Fibroblast of villous mesenchyme (primary cell): ENCODE measurements at regions not wholly inside any gene's neighbourhood (a gene's known extent, or its start where the extent isn't known, plus 50 kb on each side); places are given as distances from the start of the nearest gene placed in this dataset.

Source experiments
- DNase-seq: peaks from one replicate; pipeline ENCODE4 v3.0.0-alpha.2; 2010; ENCODE audit warnings: low read depth
- H3K4me3 ChIP-seq: 2 replicates; pipeline ENCODE4 v1.5.1; 2011; ENCODE audit warnings: low read depth, mild to moderate bottlenecking, low read length
- TF ChIP-seq, protein P1 (sequence below): IDR thresholded peaks from 2 replicates; pipeline ENCODE4 v1.5.1; 2012; ENCODE audit warnings: low read depth, mild to moderate bottlenecking, low read length; ENCODE audit not compliant: insufficient read depth

DNA sequence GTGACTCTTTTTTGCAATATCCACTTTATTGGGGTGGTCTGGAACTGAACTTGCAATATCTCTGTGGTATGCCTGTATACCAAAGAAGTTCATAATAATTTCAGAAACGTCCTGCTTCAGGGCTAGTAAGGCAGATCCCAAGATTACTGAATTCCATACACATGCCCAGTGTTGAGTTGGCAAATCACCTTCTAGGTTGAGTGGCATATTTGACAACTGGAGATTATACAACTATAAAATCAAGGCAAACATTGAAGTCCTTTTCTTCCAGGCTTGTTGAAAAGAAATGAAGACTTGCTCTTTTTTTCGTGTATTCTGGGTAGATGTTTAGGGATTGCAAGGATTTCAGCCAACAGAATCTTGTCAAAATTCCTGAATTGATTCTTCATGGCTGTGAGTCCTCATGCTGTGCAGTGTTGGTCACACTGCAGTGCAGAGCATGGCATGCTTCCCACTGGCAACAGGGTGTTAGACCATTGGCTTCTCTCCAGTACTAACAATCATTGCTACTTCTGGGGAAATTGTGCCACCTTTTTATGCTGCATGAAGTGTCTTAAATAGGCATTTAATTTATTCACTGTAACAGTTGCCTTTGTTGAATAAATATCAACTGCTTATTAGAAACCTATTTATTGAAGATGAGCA is 367.1 kb upstream of the ADGRL4 start:
- H3K4me3 ChIP-seq, result no peak overlapping the region
- TF ChIP-seq, protein P1, sequence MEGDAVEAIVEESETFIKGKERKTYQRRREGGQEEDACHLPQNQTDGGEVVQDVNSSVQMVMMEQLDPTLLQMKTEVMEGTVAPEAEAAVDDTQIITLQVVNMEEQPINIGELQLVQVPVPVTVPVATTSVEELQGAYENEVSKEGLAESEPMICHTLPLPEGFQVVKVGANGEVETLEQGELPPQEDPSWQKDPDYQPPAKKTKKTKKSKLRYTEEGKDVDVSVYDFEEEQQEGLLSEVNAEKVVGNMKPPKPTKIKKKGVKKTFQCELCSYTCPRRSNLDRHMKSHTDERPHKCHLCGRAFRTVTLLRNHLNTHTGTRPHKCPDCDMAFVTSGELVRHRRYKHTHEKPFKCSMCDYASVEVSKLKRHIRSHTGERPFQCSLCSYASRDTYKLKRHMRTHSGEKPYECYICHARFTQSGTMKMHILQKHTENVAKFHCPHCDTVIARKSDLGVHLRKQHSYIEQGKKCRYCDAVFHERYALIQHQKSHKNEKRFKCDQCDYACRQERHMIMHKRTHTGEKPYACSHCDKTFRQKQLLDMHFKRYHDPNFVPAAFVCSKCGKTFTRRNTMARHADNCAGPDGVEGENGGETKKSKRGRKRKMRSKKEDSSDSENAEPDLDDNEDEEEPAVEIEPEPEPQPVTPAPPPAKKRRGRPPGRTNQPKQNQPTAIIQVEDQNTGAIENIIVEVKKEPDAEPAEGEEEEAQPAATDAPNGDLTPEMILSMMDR, result no peak
- DNase-seq, result no peak

DNA sequence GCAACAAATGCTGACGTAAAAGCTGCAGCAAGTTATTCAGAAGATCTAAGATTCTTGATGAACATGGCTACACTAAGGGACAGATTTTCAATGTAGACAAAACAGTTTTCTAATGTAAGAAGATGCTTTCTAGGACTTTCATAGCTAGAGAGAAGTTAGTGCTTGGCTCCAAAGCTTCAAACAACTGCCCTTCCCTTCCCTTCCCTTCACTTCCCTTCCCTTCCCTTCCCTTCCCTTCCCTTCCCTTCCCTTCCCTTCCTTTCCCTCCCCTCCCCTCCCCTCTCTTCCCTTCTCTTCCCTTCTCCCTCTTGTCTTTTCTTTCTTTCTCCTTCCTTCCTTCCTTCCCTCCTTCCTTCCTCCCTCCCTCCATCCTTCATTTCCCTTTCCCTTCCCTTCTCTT is 365.3 kb upstream of the ADGRL4 start:
- no peak for DNase-seq
- H3K4me3 ChIP-seq, result no peak overlapping the region
- TF ChIP-seq, protein P1, result no peak

DNA sequence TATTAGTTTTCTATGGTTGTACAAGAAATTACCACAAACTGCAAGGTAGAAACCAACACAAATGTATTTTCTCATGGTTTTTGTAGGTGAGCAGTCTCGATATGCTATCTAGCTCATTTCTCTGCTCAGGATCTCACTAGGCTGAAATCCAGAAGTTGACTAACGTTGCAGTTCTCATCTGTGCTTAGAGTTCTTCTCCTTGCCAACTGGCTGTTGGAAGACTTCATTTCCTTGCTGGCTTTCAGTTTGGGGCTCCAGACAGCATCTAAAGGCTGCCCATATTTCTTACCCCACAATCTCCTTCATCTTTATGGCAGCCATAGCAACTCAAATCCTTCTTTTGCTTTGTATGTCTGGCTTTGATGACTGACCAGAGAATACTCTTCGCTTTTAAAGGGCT is 362.6 kb upstream of the ADGRL4 start:
- no peak overlapping the region for H3K4me3 ChIP-seq
- DNase-seq, result no peak
- TF ChIP-seq, protein P1, result no peak

DNA sequence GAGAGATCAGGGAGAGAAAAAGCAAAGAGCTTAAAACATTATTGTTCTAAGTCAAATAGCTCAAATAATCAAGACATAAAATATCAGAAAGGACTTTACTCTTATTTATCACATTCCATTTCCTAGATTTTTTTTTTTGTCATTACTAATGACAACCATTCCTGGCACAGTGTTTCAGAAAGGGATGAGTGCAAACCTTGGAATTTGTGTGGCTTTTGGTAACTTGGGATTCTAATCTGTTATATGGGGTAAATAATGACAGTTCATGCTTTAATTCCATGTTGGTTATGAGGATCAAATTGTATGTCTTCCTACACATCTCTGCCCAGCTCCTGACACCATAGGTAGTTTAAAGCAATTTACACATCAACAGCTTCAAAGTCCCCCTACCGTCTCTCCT is 358.4 kb upstream of the ADGRL4 start:
- no peak overlapping the region for H3K4me3 ChIP-seq
- no peak for DNase-seq
- TF ChIP-seq, protein P1, result no peak

DNA sequence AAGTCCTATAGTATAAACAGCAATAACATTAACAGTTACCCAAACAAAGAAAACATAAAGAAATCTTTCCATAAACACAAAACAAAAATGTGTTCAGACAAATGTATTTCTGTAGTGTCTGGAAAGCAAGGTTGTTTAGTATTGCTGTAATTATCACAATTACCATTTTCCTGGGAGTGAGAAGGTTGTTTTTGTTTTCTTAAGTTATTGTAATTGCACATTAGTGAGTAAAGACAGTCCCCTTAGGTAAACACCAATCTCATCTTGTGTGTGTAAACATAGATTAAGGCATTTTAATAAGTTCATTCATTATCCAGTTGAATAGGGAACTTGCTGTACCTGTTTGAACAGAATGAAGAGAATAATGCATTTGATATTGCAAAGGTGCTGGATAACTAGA is 356.9 kb upstream of the ADGRL4 start:
- TF ChIP-seq, protein P1, result no peak
- no peak overlapping the region for H3K4me3 ChIP-seq
- no peak for DNase-seq

DNA sequence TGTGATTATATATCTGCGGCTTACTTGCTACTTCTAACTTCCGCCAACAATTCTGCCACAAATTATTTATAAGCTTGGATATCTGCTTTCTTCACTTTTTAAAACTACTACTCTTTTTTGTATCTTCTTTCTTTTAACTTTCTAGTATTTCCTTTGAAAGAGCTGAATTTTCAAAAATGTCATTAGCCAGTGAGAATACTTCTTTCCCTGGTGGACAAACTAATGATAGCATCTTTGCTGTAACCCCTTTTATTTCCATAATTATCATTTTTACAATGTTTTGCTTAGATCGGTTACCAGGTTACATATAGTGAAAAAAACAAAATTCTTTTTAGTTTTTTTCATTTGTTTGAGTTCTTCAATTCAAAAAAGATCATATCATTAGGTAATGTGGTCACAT is 355.9 kb upstream of the ADGRL4 start:
- TF ChIP-seq, protein P1, result no peak
- DNase-seq, result no peak
- no peak overlapping the region for H3K4me3 ChIP-seq

DNA sequence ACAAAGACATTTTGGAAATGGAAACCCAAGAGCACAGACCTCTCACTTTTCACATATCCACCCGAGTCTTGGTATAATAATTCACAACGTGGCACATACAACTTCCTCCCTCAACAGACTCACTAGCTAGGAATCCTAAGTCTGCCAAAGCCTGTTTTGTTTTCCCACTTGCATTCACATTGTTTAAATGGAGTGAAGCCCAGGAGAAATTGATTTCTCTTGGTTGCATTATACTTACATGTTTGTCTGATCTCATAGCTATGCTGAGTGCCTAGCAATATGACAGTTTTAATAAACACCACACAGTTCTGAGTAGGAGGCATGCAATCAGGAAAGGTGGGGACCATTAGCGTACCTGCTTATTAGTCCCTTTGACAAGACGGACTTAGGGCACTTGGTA is 348.6 kb upstream of the ADGRL4 start:
- peak; percentile 22 for DNase-seq
- no peak overlapping the region for H3K4me3 ChIP-seq
- TF ChIP-seq, protein P1, result no peak
